ENCODE measurements at regions not wholly inside any gene's neighbourhood (a gene's known extent, or its start where the extent isn't known, plus 50 kb on each side); places are given as distances from the start of the nearest gene placed in this dataset.

- intact Hi-C loops (cut with DNase I): no loop called here
- TF ChIP-seq CTCF (IDR thresholded peaks at IDR 0.05) (no peak), POLR2A (IDR thresholded peaks at IDR 0.05) (no peak), EP300 (IDR thresholded peaks at IDR 0.05) (no peak)
Observed at GRCh38 chr3:188047536-188047935, 106.4 kb upstream of the LPP start.

GRCh38 chr3:188049606-188050530 lies 104.1 kb upstream of the LPP start:
- TF ChIP-seq CTCF (IDR thresholded peaks at IDR 0.05): no peak
- no peak for TF ChIP-seq EP300 (IDR thresholded peaks at IDR 0.05)
- no peak for TF ChIP-seq POLR2A (IDR thresholded peaks at IDR 0.05)
- Histone ChIP-seq H3K27ac (no peak overlapping the region), H3K4me3 (no peak overlapping the region), H3K4me1 (ENCODE audit: insufficient read depth) (peaks cover 12% of the 10 kb centered on the region), H3K9me3 (no peaks in the 10 kb centered on the region), H3K36me3 (no peaks in the 10 kb centered on the region), H3K27me3 (no peaks in the 10 kb centered on the region)
- WGBS, 3 donors: 84 to 90% (median 84%) methylated on average over 10 of the region's 10 CpGs
- DNase-seq: peak in 1 of 5 donors; percentile 26
- intact Hi-C loops (cut with DNase I): loop anchor here (5.0 to 10.0 kb wide), 10 partner anchors 102 to 1097 kb away; partner anchors contain the start of genes BCL6 (in 2 of the 4) and LPP (in 1 of the 4)

More at GRCh38 chr3:188047536-188047935, 106.4 kb upstream of the LPP start:
- Histone ChIP-seq H3K27ac (no peak overlapping the region), H3K36me3 (no peaks in the 10 kb centered on the region), H3K4me1 (ENCODE audit: insufficient read depth) (no peaks in the 10 kb centered on the region), H3K9me3 (no peaks in the 10 kb centered on the region), H3K4me3 (no peak overlapping the region), H3K27me3 (no peaks in the 10 kb centered on the region)
- DNase-seq: no peak
- 47 to 80% (median 47%) methylated on average over 1 of the region's 1 CpG for WGBS, 3 donors

GRCh38 chr3:188051801-188052168 lies 102.2 kb upstream of the LPP start:
- Histone ChIP-seq H3K36me3 (no peaks in the 10 kb centered on the region), H3K4me1 (ENCODE audit: insufficient read depth) (peaks cover 15% of the 10 kb centered on the region), H3K27ac (peak overlapping the region; percentile 53 to 85), H3K4me3 (peak overlapping the region; percentile 13), H3K27me3 (no peaks in the 10 kb centered on the region), H3K9me3 (no peaks in the 10 kb centered on the region)
- peak; percentile 80 to 88 (median 80) for DNase-seq
- no peak for TF ChIP-seq POLR2A (IDR thresholded peaks at IDR 0.05)
- no peak for TF ChIP-seq EP300 (IDR thresholded peaks at IDR 0.05)
- no peak for TF ChIP-seq CTCF (IDR thresholded peaks at IDR 0.05)
- WGBS, 3 donors: 5 to 7% (median 7%) methylated on average over 8 of the region's 8 CpGs
- intact Hi-C loops (cut with DNase I): loop anchor here (2.0 to 10.0 kb wide), 11 partner anchors 101 to 1096 kb away; partner anchors contain the start of genes BCL6 (in 2 of the 4) and LPP (in 1 of the 4)

GRCh38 chr3:188052169-188053035 lies 101.6 kb upstream of the LPP start:
- H3K9me3 ChIP-seq: no peaks in the 10 kb centered on the region
- H3K4me1 ChIP-seq (ENCODE audit: insufficient read depth): peaks cover 15% of the 10 kb centered on the region
- WGBS, 3 donors: 14 to 20% (median 14%) methylated on average over 17 of the region's 17 CpGs
- intact Hi-C loops (cut with DNase I): loop anchor here (2.0 to 10.0 kb wide), 11 partner anchors 100 to 1095 kb away; partner anchors contain the start of genes BCL6 (in 2 of the 4) and LPP (in 1 of the 4)
- H3K36me3 ChIP-seq: no peaks in the 10 kb centered on the region
- H3K4me3 ChIP-seq: peak overlapping the region; percentile 13
- TF ChIP-seq CTCF (IDR thresholded peaks at IDR 0.05) (peak; percentile 71 to 85 (median 85)), EP300 (IDR thresholded peaks at IDR 0.05) (no peak), POLR2A (IDR thresholded peaks at IDR 0.05) (no peak)
- H3K27ac ChIP-seq: peak overlapping the region; percentile 53 to 85
- H3K27me3 ChIP-seq: no peaks in the 10 kb centered on the region
- peak; percentile 93 to 95 (median 94) for DNase-seq
